Ammon's horn (tissue), 1 donor: ENCODE measurements at regions not wholly inside any gene's neighbourhood (a gene's known extent, or its start where the extent isn't known, plus 50 kb on each side); places are given as distances from the start of the nearest gene placed in this dataset.
"Not testable (repeated sequence)": the region's sequence is repeated elsewhere in the genome, so short reads cannot be mapped to it uniquely, and the experiment has no call there.

Experiments
- DNase-seq: peaks from one replicate; pipeline ENCODE4 v3.0.0-alpha.2; 2016; ENCODE audit warnings: low spot score

GRCh38 chr12:17215759-17216570 lies 610.0 kb upstream of the LMO3 start:
- peak; percentile 13 for DNase-seq

GRCh38 chr12:17214929-17215328 lies 609.0 kb upstream of the LMO3 start:
- DNase-seq: no peak

GRCh38 chr12:17206553-17206952 lies 600.6 kb upstream of the LMO3 start:
- DNase-seq: no peak

GRCh38 chr12:17204289-17205054 lies 598.5 kb upstream of the LMO3 start:
- DNase-seq: no peak

- DNase-seq: no peak
Observed at GRCh38 chr12:17203497-17203896, 597.5 kb upstream of the LMO3 start.

GRCh38 chr12:17197971-17198370 lies 592.0 kb upstream of the LMO3 start:
- no peak for DNase-seq

- DNase-seq: no peak
Observed at GRCh38 chr12:17192721-17193120, 586.8 kb upstream of the LMO3 start.

GRCh38 chr12:17169726-17170471 lies 563.9 kb upstream of the LMO3 start:
- DNase-seq: no peak

- DNase-seq: no peak
Observed at GRCh38 chr12:17159506-17160300, 553.7 kb upstream of the LMO3 start.

GRCh38 chr12:17158201-17158600 lies 552.2 kb upstream of the LMO3 start:
- no peak for DNase-seq

GRCh38 chr12:17151917-17152316 lies 546.0 kb upstream of the LMO3 start:
- no peak for DNase-seq

- DNase-seq: no peak
Observed at GRCh38 chr12:17148706-17149105, 542.7 kb upstream of the LMO3 start.

- DNase-seq: no peak
Observed at GRCh38 chr12:17142856-17143255, 536.9 kb upstream of the LMO3 start.

GRCh38 chr12:17139931-17140330 lies 534.0 kb upstream of the LMO3 start:
- DNase-seq: no peak

- no peak for DNase-seq
Observed at GRCh38 chr12:17137396-17137795, 531.4 kb upstream of the LMO3 start.

- DNase-seq: no peak
Observed at GRCh38 chr12:17134315-17134714, 528.4 kb upstream of the LMO3 start.

- DNase-seq: no peak
Observed at GRCh38 chr12:17132336-17132735, 526.4 kb upstream of the LMO3 start.

- not testable (repeated sequence) for DNase-seq
Observed at GRCh38 chr12:17116538-17116937, 510.6 kb upstream of the LMO3 start.

- no peak for DNase-seq
Observed at GRCh38 chr12:17110316-17110715, 504.4 kb upstream of the LMO3 start.

GRCh38 chr12:17108877-17109541 lies 503.0 kb upstream of the LMO3 start:
- DNase-seq: no peak

- no peak for DNase-seq
Observed at GRCh38 chr12:17104801-17105200, 498.8 kb upstream of the LMO3 start.
